ENCODE measurements at regions not wholly inside any gene's neighbourhood (a gene's known extent, or its start where the extent isn't known, plus 50 kb on each side); places are given as distances from the start of the nearest gene placed in this dataset.

DNA sequence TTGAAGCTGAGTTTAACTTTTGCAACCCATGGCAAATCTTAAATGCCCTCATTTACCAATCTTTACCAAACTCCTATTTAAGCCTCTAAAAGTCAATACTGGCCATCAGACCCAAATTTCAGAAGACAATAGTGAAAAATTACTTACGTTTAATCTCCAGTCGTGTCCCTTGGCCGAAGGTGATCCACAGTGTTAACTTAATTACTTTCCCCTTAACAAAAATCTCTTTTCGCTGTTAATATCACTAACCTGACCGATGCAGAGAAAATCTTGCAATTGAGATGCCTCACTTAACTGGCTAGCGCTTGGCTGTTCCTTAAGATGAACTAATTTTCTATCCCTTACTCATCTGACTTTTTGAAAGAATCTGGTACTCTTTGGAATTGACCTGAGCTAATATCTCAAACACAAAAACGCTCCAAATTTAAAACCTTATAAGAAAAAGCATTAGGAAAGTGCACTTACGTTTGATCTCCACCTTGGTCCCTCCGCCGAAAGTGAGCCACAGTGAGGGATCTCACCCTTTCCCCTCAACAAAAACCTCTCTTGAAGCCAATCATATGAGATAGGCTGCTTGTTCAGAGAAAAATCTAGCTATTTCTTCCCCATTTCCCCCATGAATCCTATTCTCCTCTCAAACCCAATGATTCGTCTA lies 169.1 kb downstream of the RPIA start:
- H3K4me3 ChIP-seq (replicated peaks; ENCODE audit: insufficient read depth, low read length), result no peak overlapping the region
- no peaks in the 10 kb centered on the region for H3K27me3 ChIP-seq (ENCODE audit: insufficient read depth, poor library complexity, severe bottlenecking)
- H3K27ac ChIP-seq (replicated peaks), result no peak overlapping the region
- DNase-seq (ENCODE audit: low read depth in 1 of 2, low spot score in 1 of 2), result no peak
- TF ChIP-seq GABPA (IDR thresholded peaks at IDR 0.05; ENCODE audit: low read depth) (no peak), SPI1 (IDR thresholded peaks at IDR 0.05; ENCODE audit: borderline replicate concordance, low read depth) (no peak), POLR2AphosphoS5 (IDR thresholded peaks at IDR 0.05; ENCODE audit: low read depth) (no peak)
- TF ChIP-seq, protein P1, sequence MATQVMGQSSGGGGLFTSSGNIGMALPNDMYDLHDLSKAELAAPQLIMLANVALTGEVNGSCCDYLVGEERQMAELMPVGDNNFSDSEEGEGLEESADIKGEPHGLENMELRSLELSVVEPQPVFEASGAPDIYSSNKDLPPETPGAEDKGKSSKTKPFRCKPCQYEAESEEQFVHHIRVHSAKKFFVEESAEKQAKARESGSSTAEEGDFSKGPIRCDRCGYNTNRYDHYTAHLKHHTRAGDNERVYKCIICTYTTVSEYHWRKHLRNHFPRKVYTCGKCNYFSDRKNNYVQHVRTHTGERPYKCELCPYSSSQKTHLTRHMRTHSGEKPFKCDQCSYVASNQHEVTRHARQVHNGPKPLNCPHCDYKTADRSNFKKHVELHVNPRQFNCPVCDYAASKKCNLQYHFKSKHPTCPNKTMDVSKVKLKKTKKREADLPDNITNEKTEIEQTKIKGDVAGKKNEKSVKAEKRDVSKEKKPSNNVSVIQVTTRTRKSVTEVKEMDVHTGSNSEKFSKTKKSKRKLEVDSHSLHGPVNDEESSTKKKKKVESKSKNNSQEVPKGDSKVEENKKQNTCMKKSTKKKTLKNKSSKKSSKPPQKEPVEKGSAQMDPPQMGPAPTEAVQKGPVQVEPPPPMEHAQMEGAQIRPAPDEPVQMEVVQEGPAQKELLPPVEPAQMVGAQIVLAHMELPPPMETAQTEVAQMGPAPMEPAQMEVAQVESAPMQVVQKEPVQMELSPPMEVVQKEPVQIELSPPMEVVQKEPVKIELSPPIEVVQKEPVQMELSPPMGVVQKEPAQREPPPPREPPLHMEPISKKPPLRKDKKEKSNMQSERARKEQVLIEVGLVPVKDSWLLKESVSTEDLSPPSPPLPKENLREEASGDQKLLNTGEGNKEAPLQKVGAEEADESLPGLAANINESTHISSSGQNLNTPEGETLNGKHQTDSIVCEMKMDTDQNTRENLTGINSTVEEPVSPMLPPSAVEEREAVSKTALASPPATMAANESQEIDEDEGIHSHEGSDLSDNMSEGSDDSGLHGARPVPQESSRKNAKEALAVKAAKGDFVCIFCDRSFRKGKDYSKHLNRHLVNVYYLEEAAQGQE (IDR thresholded peaks at IDR 0.05; ENCODE audit: insufficient replicate concordance, low read depth), result no peak
- TF ChIP-seq, protein P2, sequence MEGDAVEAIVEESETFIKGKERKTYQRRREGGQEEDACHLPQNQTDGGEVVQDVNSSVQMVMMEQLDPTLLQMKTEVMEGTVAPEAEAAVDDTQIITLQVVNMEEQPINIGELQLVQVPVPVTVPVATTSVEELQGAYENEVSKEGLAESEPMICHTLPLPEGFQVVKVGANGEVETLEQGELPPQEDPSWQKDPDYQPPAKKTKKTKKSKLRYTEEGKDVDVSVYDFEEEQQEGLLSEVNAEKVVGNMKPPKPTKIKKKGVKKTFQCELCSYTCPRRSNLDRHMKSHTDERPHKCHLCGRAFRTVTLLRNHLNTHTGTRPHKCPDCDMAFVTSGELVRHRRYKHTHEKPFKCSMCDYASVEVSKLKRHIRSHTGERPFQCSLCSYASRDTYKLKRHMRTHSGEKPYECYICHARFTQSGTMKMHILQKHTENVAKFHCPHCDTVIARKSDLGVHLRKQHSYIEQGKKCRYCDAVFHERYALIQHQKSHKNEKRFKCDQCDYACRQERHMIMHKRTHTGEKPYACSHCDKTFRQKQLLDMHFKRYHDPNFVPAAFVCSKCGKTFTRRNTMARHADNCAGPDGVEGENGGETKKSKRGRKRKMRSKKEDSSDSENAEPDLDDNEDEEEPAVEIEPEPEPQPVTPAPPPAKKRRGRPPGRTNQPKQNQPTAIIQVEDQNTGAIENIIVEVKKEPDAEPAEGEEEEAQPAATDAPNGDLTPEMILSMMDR (IDR thresholded peaks at IDR 0.05; ENCODE audit: insufficient read depth, low read length), result no peak

DNA sequence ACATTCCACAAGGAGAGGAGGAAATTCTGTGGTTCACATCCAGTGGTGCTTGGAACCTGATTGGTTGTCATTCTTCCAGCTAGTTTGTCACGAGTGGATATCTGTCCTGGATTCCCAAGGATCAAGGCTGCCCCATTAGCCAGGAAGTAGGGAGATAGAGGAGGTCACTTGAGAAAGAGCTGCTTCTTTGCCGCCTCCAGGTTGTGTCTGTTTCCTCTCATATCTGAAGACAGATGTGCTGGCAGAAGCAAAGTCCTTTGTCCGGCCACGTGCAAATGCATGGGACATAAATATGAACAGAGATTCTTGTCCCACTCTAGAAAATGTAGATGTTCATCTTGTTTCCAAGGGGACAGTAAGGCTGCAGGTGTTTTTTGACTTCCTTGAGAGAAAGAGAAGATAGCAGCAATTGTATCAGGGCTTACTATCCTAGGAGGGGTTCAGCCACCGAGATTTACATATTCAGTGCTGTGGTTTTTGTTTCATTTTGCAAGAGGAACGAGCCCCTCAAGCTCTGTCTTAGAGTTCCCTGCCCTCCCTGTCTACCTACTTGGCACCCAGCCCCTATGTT lies 174.4 kb downstream of the RPIA start:
- Histone ChIP-seq H3K27me3 (ENCODE audit: insufficient read depth, poor library complexity, severe bottlenecking) (no peaks in the 10 kb centered on the region), H3K4me3 (replicated peaks; ENCODE audit: insufficient read depth, low read length) (no peak overlapping the region), H3K27ac (replicated peaks) (no peak overlapping the region)
- DNase-seq (ENCODE audit: low read depth in 1 of 2, low spot score in 1 of 2), result no peak
- no peak for TF ChIP-seq SPI1 (IDR thresholded peaks at IDR 0.05; ENCODE audit: borderline replicate concordance, low read depth)
- no peak for TF ChIP-seq GABPA (IDR thresholded peaks at IDR 0.05; ENCODE audit: low read depth)
- TF ChIP-seq, protein P1 (IDR thresholded peaks at IDR 0.05; ENCODE audit: insufficient replicate concordance, low read depth), result no peak
- TF ChIP-seq, protein P2 (IDR thresholded peaks at IDR 0.05; ENCODE audit: insufficient read depth, low read length), result no peak
- no peak for TF ChIP-seq POLR2AphosphoS5 (IDR thresholded peaks at IDR 0.05; ENCODE audit: low read depth)

DNA sequence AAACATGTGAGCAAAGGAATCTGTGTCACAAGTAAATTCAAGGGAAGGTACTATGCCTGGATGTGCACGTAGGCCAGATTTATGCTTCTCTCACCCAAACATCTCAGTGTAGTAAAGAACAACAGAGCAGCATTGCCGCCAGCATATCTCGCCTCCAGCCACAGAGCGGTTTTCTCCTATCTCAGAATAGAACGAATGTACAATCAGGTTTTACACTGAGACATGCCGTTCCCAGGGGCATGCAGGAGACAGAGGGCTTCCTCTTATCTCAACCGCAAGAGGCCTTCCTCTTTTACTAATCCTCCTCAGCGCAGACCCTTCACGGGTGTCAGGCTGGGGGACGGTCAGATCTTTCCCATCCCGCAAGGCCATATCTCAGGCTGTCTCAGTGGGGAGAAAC lies 175.3 kb downstream of the RPIA start:
- Histone ChIP-seq H3K4me3 (replicated peaks; ENCODE audit: insufficient read depth, low read length) (no peak overlapping the region), H3K27ac (replicated peaks) (no peak overlapping the region), H3K27me3 (ENCODE audit: insufficient read depth, poor library complexity, severe bottlenecking) (no peaks in the 10 kb centered on the region)
- peak in 1 of 2 experiments; percentile 88 for DNase-seq (ENCODE audit: low read depth in 1 of 2, low spot score in 1 of 2)
- TF ChIP-seq POLR2AphosphoS5 (IDR thresholded peaks at IDR 0.05; ENCODE audit: low read depth) (peak; percentile 43; the same call in 1 of the 2 replicates), SPI1 (IDR thresholded peaks at IDR 0.05; ENCODE audit: borderline replicate concordance, low read depth) (peak; percentile 99)
- TF ChIP-seq, protein P1 (IDR thresholded peaks at IDR 0.05; ENCODE audit: insufficient replicate concordance, low read depth), result no peak

All from HL-60 (cell line).